Smooth muscle cell of the brain vasculature (primary cell): ENCODE measurements at regions not wholly inside any gene's neighbourhood (a gene's known extent, or its start where the extent isn't known, plus 50 kb on each side); places are given as distances from the start of the nearest gene placed in this dataset.
A peak's percentile ranks its signal among the peaks of the same experiment; 100 is the strongest.

ENCODE experiments used
- DNase-seq: peaks from one replicate; pipeline ENCODE4 v3.0.0-alpha.2; 2012; ENCODE audit warnings: low read depth, low spot score

- no peak for DNase-seq
Measured at GRCh38 chr9:93829271-93830011, 125.7 kb downstream of the BARX1 start.

DNA sequence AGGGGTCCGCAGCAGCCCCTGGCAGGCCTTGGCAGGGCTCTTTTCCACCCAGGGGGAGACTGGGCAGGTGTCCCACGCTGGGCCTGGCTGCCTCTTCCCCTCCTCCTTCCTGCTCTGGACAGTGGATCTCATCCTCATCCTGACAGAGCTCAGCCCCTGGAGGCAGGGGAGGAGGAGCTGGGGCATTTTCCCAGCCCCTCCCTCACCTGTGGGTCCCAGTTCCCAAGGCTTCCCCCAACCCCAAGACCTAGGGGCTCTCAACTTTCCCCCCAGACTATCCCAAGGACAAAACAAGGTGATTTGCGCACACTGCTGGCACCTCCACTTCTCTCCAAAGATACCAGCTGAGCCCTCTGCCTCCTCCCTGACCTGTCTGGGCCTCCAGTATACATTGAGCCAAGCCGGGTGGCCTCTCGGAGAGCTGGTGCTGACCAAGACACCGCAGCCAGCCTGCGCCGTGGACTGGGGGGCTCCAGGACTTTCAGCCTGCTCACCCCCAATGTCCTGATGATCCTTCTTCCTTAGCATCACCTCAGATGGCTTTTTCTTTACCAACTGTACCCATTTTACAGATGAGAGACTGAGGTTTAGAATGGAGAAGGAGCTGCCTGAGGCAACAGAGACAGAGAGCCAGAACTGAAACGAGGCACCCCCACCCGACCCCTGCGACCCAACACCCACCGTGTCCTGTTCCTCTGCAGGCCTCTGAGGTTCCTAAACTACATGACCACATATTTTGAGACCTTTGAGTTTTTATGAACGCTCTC, 126.6 kb downstream of the BARX1 start:
- no peak for DNase-seq

- peak; percentile 9 for DNase-seq
Measured at GRCh38 chr9:93827545-93828330, 127.4 kb downstream of the BARX1 start.

DNA sequence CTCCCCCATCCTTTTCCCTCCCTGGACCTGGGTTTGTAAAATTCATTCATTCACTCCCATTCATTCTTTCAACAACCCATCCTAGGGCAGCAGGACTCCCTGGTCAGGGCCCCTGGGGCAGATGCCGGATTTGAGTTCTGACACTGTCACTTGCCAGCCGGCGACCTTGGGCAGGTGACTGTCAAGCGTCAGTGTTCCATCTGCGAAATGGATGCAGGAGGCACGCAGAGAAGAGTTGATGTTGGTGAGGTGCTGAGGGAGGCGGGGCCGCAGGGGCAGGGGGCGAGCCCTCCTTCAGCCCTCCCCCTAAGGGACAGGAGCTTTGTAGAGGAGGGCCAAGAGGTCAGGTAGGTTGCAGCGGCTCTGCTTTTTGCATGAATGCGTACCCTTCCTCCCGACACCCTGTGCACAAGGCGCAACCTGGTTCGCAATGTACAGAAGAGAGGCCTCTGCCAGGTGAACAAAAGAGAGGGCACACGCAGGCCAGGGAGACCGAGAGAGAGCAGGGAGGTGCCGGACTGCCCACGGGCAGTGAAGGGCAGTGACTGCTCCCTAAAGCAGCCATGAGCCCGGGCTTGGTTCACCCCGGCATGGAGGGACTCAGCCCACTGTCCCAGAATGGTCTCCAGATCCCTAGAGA, 128.1 kb downstream of the BARX1 start:
- no peak for DNase-seq

DNA sequence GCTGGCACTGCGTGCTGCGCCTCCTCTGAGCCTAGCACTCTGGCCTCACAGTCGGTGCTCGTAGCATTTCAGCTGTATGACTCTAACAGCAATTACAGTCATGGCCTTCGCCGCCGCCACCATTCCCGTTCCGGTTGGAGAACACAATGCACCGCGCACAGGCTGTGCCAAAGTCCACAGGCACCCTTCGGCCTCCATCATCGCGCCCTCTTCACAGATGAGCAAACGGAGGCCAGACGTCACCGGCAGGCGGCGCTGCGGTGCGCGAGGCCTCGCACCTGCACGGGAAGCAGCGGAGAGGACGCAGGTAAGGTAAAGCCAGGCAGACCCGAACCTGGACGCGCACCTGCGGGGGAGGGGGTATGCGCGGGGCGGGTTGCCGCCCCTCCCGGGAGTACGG, 128.9 kb downstream of the BARX1 start:
- DNase-seq: no peak

DNA sequence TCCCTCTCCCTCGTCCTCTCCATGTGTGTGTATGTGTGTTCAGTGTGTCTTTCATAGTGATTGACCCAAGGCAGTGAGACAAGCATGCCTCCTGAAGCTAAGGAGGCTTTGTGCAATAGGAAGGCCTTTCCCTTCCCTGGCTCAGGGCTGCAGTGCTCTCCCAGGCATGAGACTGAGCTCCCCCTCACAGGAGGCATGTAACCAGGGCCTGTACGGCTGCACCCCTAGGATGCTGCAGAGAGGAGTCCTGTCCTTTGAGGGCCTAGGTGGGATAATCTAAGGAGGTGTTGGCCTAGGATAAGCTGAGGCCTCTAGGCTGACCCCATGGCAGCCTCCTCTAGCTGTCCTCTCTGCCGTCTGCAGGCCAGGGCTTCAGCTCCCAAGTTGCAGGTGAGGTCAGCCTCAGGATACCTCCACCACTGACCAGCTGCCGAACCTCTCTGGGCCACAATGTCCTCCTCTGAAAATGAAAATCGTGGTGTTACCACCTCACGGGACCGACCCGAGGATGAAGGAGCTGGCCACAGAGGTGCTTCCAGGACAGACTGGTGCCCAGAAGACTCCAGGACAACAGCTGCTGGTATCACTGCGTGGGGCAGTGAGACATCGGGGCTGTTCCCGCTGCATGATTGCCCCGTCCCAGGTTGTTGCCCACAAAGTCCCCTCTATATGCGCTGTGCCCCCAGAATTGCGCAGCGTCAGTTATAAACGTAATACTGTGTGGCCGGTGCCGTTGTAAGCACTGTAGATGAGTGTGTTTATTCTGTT, 129.6 kb downstream of the BARX1 start:
- no peak for DNase-seq

GRCh38 chr9:93824386-93825294, 130.5 kb downstream of the BARX1 start:
- DNase-seq: no peak

DNA sequence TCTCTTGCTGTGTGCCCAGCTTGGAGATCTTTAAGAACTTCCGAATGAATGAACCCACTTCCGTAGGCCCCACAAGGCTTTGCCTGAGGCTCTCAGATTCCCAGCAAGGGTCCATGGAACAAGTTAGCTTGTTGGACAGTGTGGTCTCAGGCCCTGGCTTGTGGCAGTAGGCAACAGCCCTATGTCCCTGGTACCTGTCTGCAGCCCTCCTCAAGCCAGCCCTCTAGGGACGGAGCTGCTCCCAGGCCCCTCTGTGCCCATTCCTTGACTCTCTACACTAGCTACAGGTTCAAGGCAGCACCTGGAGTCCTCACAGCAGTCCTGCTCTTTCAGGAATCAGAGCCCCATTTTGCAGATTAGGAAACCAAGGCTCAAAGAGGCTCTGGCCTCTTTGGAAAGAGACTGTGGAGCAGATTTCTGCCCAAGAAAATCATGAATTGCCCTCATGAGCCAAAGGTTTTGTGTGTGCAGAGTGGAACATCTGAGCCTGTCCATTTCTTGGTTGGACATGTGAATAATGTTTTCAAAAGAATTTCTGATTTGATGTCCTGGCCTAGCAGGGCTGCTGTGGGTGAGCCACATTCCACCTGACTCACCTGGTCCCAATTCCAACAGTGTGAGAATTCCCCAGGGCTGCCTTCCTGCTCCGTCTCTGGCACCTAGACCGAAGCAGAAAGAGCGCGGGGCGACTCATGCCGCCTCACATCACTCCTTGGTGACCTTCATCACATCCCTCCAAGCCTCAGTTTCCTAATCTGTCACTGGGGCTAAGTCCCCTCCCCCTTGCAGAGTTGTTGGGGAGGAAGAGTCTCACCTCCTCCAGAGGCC, 131.7 kb downstream of the BARX1 start:
- no peak for DNase-seq

- DNase-seq: no peak
Measured at GRCh38 chr9:93822229-93822628, 132.9 kb downstream of the BARX1 start.

DNA sequence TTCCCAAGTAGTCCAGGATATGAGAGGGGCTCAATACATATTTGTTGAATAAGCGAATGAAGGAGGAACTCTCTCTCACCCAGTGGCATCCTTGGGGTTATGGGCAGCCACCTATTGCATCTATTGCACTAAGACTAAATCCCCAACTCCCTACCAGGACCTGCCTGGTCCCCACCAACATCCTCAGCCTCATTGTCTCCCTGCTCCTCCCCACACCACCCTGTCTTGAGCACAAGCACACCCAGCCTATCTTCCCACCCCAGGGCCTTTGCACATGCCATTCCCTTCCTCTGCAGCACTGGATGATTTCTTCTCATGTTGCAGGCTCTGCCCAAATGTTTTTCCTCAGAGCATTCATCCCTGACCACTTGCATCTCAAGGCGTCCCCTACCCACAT, 133.8 kb downstream of the BARX1 start:
- no peak for DNase-seq

DNA sequence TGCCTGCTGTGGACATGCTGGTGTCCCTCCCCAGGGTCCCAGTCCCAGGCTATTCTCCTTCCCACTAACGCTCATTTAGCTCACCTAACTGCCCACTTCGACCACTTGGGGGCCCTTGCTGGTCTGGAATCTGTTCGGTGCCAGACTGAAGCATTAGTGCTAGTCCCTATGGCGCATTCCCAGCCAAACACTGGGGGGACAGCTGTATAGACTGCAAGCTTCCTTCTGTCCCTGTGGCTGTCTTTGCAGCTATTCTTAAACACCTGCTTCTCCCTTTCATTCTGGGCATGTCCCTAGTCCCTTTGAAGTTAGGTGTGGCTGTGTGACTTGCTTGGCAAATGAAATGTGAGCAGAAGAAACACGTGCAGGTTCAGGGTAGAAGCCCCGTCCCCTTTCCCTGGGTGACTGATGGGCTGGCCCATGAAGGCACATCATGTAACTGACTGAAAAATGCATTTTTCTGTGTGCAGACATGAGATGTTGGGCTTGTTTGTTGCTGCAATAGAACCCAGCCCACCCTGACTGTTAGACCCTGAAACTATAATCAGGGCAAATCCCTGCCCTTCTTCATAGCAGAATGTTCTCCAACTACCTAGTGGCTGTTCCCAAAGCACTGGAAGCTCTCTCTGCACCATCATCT, 134.4 kb downstream of the BARX1 start:
- no peak for DNase-seq

DNA sequence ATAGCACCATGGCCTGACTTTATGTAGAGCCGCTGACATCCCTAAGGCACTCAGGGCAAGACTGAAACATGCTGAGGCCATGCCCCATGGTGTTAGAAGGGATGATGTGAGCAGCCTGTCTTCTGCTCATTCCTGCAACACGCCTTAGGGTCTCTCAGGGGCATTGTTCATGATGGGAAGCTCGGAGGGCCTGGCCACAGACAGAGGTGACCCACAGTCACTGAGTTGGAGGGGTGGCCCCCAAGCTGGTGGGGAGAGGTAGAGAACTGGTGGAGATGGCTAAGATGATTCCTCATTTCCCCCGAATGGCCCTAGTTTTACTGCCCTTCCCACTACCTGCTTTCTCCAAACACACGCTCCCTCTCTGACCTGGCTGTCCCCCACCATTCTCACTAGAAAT, 135.2 kb downstream of the BARX1 start:
- no peak for DNase-seq

DNA sequence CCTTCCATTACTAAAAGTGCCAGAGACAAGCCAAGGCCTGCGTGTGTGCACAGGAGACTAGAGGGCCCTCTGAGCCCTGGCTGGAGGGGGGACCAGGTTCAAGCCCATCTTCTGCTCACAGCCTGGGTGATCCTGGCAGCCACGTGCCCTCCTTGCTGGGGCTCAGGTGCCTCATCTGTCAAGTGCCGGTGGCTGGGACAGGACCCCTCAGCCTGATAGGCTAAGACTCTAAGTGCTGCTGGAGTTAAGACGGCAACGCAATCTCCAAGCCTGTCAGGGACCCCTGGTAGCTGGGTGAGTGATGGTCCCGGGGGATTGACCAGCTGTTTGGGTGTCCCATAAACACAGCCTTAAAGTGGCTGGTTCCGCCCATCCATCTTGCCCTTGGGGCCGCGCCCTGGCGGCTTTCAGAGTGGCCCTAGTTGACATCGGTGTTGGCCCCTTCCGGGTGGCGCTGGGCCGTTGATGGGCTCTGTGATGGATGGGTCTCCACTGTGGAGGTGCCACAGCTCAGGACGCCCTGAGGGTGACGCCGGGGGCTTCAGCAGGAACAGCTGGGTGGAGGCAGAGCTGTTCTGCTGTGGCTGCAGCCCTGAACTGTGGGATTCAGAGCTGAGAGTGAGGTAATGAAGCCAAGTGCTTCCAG, 136.2 kb downstream of the BARX1 start:
- DNase-seq: no peak

- no peak for DNase-seq
Measured at GRCh38 chr9:93818237-93818636, 136.9 kb downstream of the BARX1 start.

DNA sequence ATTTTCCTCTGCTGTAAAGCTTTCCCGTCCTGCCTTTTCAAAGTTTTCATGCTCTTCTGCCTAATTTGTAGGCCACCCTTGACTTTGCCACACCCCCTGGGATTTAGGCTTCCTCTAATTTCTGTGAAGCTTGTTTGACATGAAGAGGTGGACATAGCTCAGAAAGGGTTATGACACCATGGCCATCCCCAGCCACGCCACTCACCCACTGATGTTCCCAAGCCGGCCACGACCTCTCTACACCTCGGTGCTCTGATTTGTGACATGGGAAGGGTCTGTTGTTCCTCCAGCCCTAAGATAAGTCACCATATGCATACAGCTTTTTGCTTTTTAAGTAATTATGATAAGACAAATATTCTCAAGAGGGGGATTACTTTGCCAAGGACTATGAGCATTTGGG, 139.5 kb downstream of the BARX1 start:
- no peak for DNase-seq

- DNase-seq: no peak
Measured at GRCh38 chr9:93815135-93815534, 140.0 kb downstream of the BARX1 start.

- no peak for DNase-seq
Measured at GRCh38 chr9:93814077-93814956, 140.8 kb downstream of the BARX1 start.
